ENCODE measurements at regions not wholly inside any gene's neighbourhood (a gene's known extent, or its start where the extent isn't known, plus 50 kb on each side); places are given as distances from the start of the nearest gene placed in this dataset.

DNA sequence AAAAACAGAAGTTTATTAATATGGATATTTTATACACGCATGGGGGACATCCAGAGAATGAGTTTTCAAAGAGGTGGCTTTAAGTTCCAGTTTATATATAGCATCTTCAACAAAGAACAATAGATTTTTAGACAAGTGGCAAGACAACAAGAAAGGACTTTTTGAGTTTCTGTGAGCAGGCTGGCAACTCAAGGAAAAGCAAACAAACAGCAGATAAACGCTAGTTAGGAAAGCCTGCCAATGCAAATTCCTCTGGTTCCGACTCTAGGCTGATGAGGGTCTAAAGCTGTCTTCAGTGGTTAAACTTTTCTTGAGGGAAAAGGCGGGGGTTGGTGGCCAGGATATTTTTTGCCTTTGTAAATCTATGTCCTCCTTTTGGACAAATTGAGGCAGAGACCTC, 78.4 kb upstream of the EEA1 start:
- Histone ChIP-seq H2BK20ac (ENCODE audit: low read length) (no peak overlapping the region), H2AK5ac (ENCODE audit: low read depth, low read length) (no peak overlapping the region), H4K20me1 (replicated peaks in 1 of 2; ENCODE audit: control insufficient read depth in 1 of 2, insufficient read depth in 2 of 2, low read length in 2 of 2) (no peaks in the 10 kb centered on the region), H3K14ac (ENCODE audit: insufficient read length) (no peak overlapping the region), H3K27ac (ENCODE audit: low read depth, low read length) (no peak overlapping the region), H3K18ac (ENCODE audit: extremely low read depth, low read length) (no peak overlapping the region), H2BK15ac (ENCODE audit: low read length) (no peak overlapping the region), H3K27me3 (replicated peaks in 1 of 4; ENCODE audit: control insufficient read depth in 3 of 4, extremely low read depth in 1 of 4, insufficient read depth in 3 of 4, low read length in 3 of 4) (no peaks in the 10 kb centered on the region), H2BK120ac (replicated peaks; ENCODE audit: low read depth, low read length) (no peak overlapping the region), H2BK5ac (ENCODE audit: low read depth, low read length) (no peak overlapping the region), H3K4me1 (replicated peaks in 1 of 4; ENCODE audit: control insufficient read depth in 3 of 4, insufficient read depth in 4 of 4, low read length in 3 of 4) (peaks cover 0 to 2% (median 0%) of the 10 kb centered on the region in 4 experiments; a peak in 1 of 7 replicates), H3K79me1 (ENCODE audit: low read depth, low read length) (no peaks in the 10 kb centered on the region), H3K9ac (replicated peaks in 1 of 4; ENCODE audit: extremely low read depth in 1 of 4, low read depth in 3 of 4, low read length in 3 of 4) (no peak overlapping the region), H4K8ac (ENCODE audit: extremely low read depth, insufficient read depth, low read length) (no peak overlapping the region), H3K4me2 (ENCODE audit: insufficient read depth in 1 of 2, low read depth in 2 of 2, low read length in 2 of 2) (no peak overlapping the region), H3K79me2 (ENCODE audit: control insufficient read depth in 1 of 2, insufficient read depth in 2 of 2, low read length in 2 of 2) (no peaks in the 10 kb centered on the region), H4K5ac (ENCODE audit: insufficient read length, low read depth, low read length) (no peak overlapping the region), H2BK12ac (ENCODE audit: low read depth, low read length) (no peak overlapping the region), H3K56ac (replicated peaks; ENCODE audit: insufficient read length, low read depth, low read length) (no peak overlapping the region), H4K91ac (replicated peaks; ENCODE audit: insufficient read length, low read length) (no peak overlapping the region), H3K36me3 (ENCODE audit: control insufficient read depth in 2 of 4, insufficient read depth in 4 of 4, low read length in 3 of 4) (no peaks in the 10 kb centered on the region), H3K4me3 (ENCODE audit: extremely low read depth in 1 of 4, insufficient read depth in 2 of 4, low read depth in 3 of 4, low read length in 4 of 4) (no peak overlapping the region), H3K23me2 (ENCODE audit: low read depth, low read length) (no peaks in the 10 kb centered on the region), H3K4ac (replicated peaks; ENCODE audit: insufficient read length, low read depth, low read length) (no peak overlapping the region), H3K23ac (ENCODE audit: insufficient read length) (no peak overlapping the region), H3K9me3 (ENCODE audit: insufficient read depth in 2 of 2, low read depth in 1 of 2, low read length in 1 of 2) (no peaks in the 10 kb centered on the region), H2AFZ (ENCODE audit: low read length) (no peak overlapping the region)
- ChIA-PET POLR2A (ENCODE audit: partially characterized antibody) (no interaction called here), CTCF (ENCODE audit: partially characterized antibody) (interaction anchor here (0.9 to 2.1 kb wide), 3 partner anchors 80 to 223 kb away, joined by 3 to 7 read pairs (median 5); no protein-coding TSS in a partner anchor)
- DNase-seq (ENCODE audit: low read depth in 1 of 2, low spot score in 2 of 2) (no peak), FAIRE-seq (no peak)
- no peak for TF ChIP-seq TAF7 (optimal IDR thresholded peaks at IDR 0.05; ENCODE audit: borderline replicate concordance, low read depth, low read length)
- WGBS, 2 experiments (ENCODE audit: extremely low coverage in 1 of 2, insufficient coverage in 1 of 2, insufficient read length in 1 of 2, insufficient replicate concordance in 2 of 2, low coverage in 1 of 2, low lambda C conversion rate in 2 of 2, missing lambda C conversion rate in 1 of 2): 79% methylated on average over 4 of the region's 4 CpGs; no CpG with 5 or more reads in 1 of the 2 experiments

Measured in H1 (cell line).